Endothelial cell of umbilical vein (primary cell): ENCODE measurements at regions not wholly inside any gene's neighbourhood (a gene's known extent, or its start where the extent isn't known, plus 50 kb on each side); places are given as distances from the start of the nearest gene placed in this dataset.

Source experiments
- BruUV-seq: library from RNA; stranded (reverse); fragments of 400-500 nt; replicated peaks from 2 replicates; lab custom pipeline; 2021; lab: Mats Ljungman, UMichigan
- CTCF ChIA-PET: fragments of 300-600, 350-600 bp; sonication (Branson Sonifier 250); formaldehyde crosslinking; loops from one replicate; lab custom pipeline; 2021; ENCODE audit warnings: antibody characterized with exemption, inconsistent platforms; lab: Charles Lee
- POLR2A ChIA-PET: fragments of 300-600, 350-600 bp; sonication (Branson Sonifier 250); formaldehyde crosslinking; loops from one replicate; lab custom pipeline; 2021; ENCODE audit warnings: antibody characterized with exemption, inconsistent platforms; lab: Charles Lee
- DNase-seq: peaks from one replicate; pipeline ENCODE4 v3.0.0-alpha.2; 2011; ENCODE audit warnings: low read depth, low spot score
- FAIRE-seq: peaks from 2 replicates; lab custom pipeline; 2011; peaks lifted over from hg19 to GRCh38; lab: Jason Lieb, UNC
- H2AFZ ChIP-seq: 2 replicates; pipeline ENCODE4 v1.6.0; 2012; ENCODE audit warnings: low read depth, low read length, control low read depth, inconsistent platforms
- H3K27ac ChIP-seq: 2 replicates; pipeline ENCODE4 v1.5.1; 2011; ENCODE audit warnings: low read depth, mild to moderate bottlenecking, control low read depth, low read length, moderate library complexity; ENCODE audit not compliant: insufficient read depth
- H3K27me3 ChIP-seq, 2 experiments: 2 replicates each; pipeline versions ENCODE4 v1.6.0 to v1.6.1; 2011; ENCODE audit warnings: low read length in 2 of 2, mixed read lengths in 1 of 2; ENCODE audit not compliant: control insufficient read depth in 2 of 2, insufficient read depth in 2 of 2
- H3K36me3 ChIP-seq, 2 experiments: 2 replicates in 1 of 2; 3 replicates in 1 of 2; pipeline ENCODE4 v1.5.1; 2011; ENCODE audit warnings: low read length in 2 of 2, mild to moderate bottlenecking in 1 of 2, moderate library complexity in 1 of 2; ENCODE audit not compliant: control insufficient read depth in 2 of 2, insufficient read depth in 2 of 2; ENCODE audit errors: extremely low read depth in 1 of 2
- H3K4me1 ChIP-seq: 3 replicates; pipeline ENCODE4 v1.5.1; 2011; ENCODE audit warnings: mild to moderate bottlenecking, low read length; ENCODE audit not compliant: control insufficient read depth, insufficient read depth; ENCODE audit errors: extremely low read depth
- H3K4me2 ChIP-seq: 2 replicates; pipeline ENCODE4 v1.6.1; 2011; ENCODE audit warnings: low read length, control low read depth, mixed read lengths; ENCODE audit not compliant: insufficient read depth
- H3K4me3 ChIP-seq, 3 experiments: fragments of 200-600 bp in 1 of 3; sonication (generic), shearing (Covaris generic) in 1 of 3; replicated peaks in 1 of 3; 2 replicates each; pipeline ENCODE4 v1.5.1; 2011 to 2016; ENCODE audit warnings: control low read depth in 3 of 3, low read length in 3 of 3, mild to moderate bottlenecking in 2 of 3, inconsistent platforms in 1 of 3, low read depth in 1 of 3, moderate library complexity in 1 of 3; ENCODE audit not compliant: insufficient read depth in 1 of 3
- H3K79me2 ChIP-seq: 2 replicates; pipeline ENCODE4 v1.6.0; 2012; ENCODE audit warnings: low read length, inconsistent platforms; ENCODE audit not compliant: control insufficient read depth, insufficient read depth
- H3K9ac ChIP-seq: replicated peaks from 2 replicates; pipeline ENCODE3; 2011; ENCODE audit warnings: low read length, control low read depth; ENCODE audit not compliant: insufficient read depth; ENCODE audit errors: extremely low read depth
- H3K9me1 ChIP-seq: replicated peaks from 3 replicates; pipeline ENCODE4 v1.6.0; 2011; ENCODE audit warnings: mild to moderate bottlenecking, low read length; ENCODE audit not compliant: control insufficient read depth, insufficient read depth; ENCODE audit errors: extremely low read depth
- H3K9me3 ChIP-seq: replicated peaks from 2 replicates; pipeline ENCODE4 v1.5.1; 2012; ENCODE audit warnings: low read length, inconsistent platforms; ENCODE audit not compliant: control insufficient read depth, insufficient read depth
- H4K20me1 ChIP-seq: replicated peaks from 2 replicates; pipeline ENCODE3; 2011; ENCODE audit warnings: mild to moderate bottlenecking, low read length; ENCODE audit not compliant: control insufficient read depth, insufficient read depth; ENCODE audit errors: extremely low read depth
- CTCF ChIP-seq, 2 donors: IDR thresholded peaks; 1 replicate in 1 of 2; 2 replicates in 1 of 2; pipeline ENCODE4 v1.5.1; 2011; ENCODE audit warnings: low read length in 2 of 2, mild to moderate bottlenecking in 2 of 2, moderate library complexity in 2 of 2, control low read depth in 1 of 2, inconsistent platforms in 1 of 2, low read depth in 1 of 2; ENCODE audit not compliant: insufficient read depth in 1 of 2; ENCODE audit errors: extremely low read depth in 1 of 2
- EZH2 ChIP-seq: IDR thresholded peaks from 2 replicates; pipeline ENCODE4 v1.6.1; 2012; ENCODE audit warnings: borderline replicate concordance, low read depth, mild to moderate bottlenecking, moderate library complexity, low read length, inconsistent platforms; ENCODE audit not compliant: severe bottlenecking
- FOS ChIP-seq: IDR thresholded peaks from 2 replicates; pipeline ENCODE4 v1.6.1; 2011; ENCODE audit warnings: mild to moderate bottlenecking, low read length, moderate library complexity, borderline replicate concordance; ENCODE audit not compliant: insufficient read depth
- GATA2 ChIP-seq: IDR thresholded peaks from 2 replicates; pipeline ENCODE4 v1.7.0; 2011; ENCODE audit warnings: low read depth, mild to moderate bottlenecking, moderate library complexity, mixed read lengths, low read length; ENCODE audit not compliant: insufficient read length, insufficient read depth
- JUN ChIP-seq: IDR thresholded peaks from 2 replicates; pipeline ENCODE4 v1.6.1; 2011; ENCODE audit warnings: borderline replicate concordance, low read depth; ENCODE audit not compliant: insufficient read length, insufficient read depth
- MAX ChIP-seq: IDR thresholded peaks from 2 replicates; pipeline ENCODE4 v1.6.1; 2011; ENCODE audit not compliant: insufficient read depth, insufficient read length
- MYC ChIP-seq: IDR thresholded peaks from one replicate; pipeline ENCODE4 v1.6.1; 2011; ENCODE audit warnings: mild to moderate bottlenecking, low read depth, low read length
- POLR2A ChIP-seq: IDR thresholded peaks from 2 replicates; pipeline ENCODE4 v1.6.1; 2012; ENCODE audit warnings: low read depth, mild to moderate bottlenecking, control low read depth, low read length
- POLR2AphosphoS5 ChIP-seq: IDR thresholded peaks from 2 replicates; pipeline ENCODE4 v1.6.1; 2012; ENCODE audit warnings: low read depth, mild to moderate bottlenecking, control low read depth, low read length, moderate library complexity; ENCODE audit not compliant: insufficient read depth
- dilution Hi-C: fragments of 300-500 bp; cut with MboI; formaldehyde crosslinking; loops from one replicate; pipeline ENCODE4 v1.15.0; 2019; ENCODE audit warnings: low sequenced_read_pairs; ENCODE audit not compliant: extremely low pct_ligation_motif_present
- intact Hi-C: fragments of 100-400 bp; cut with micrococcal nuclease; formaldehyde crosslinking; loops from one replicate; pipeline ENCODE4 v1.10.0; 2022

GRCh38 chr2:236805800-236806531 is 236.3 kb downstream of the ACKR3 start:
- intact Hi-C loops (no loop called here), dilution Hi-C loops (no loop called here)
- Histone ChIP-seq H3K9me3 (no peaks in the 10 kb centered on the region), H3K9ac (no peak overlapping the region), H3K4me1 (no peaks in the 10 kb centered on the region), H3K4me3 (no peak overlapping the region), H3K79me2 (no peaks in the 10 kb centered on the region), H4K20me1 (no peaks in the 10 kb centered on the region), H3K27me3 (no peaks in the 10 kb centered on the region), H3K4me2 (no peak overlapping the region), H3K36me3 (no peaks in the 10 kb centered on the region), H2AFZ (no peak overlapping the region), H3K27ac (no peak overlapping the region), H3K9me1 (no peaks in the 10 kb centered on the region)
- DNase-seq (no peak), FAIRE-seq (no peak)
- BruUV-seq: no TSS peak
- ChIA-PET POLR2A (no interaction called here), CTCF (no interaction called here)
- TF ChIP-seq MAX: no peak
- TF ChIP-seq EZH2: no peak
- TF ChIP-seq POLR2A: no peak
- TF ChIP-seq GATA2: no peak
- TF ChIP-seq JUN: no peak
- TF ChIP-seq FOS: no peak
- TF ChIP-seq POLR2AphosphoS5: no peak
- no peak for TF ChIP-seq MYC
- TF ChIP-seq CTCF (IDR thresholded peaks at IDR 0.05; ENCODE audit: extremely low read depth in 1 of 2, insufficient read depth in 1 of 2, low read depth in 1 of 2, low read length in 2 of 2): no peak
